ENCODE measurements at regions not wholly inside any gene's neighbourhood (a gene's known extent, or its start where the extent isn't known, plus 50 kb on each side); places are given as distances from the start of the nearest gene placed in this dataset.

- Histone ChIP-seq H3K4me1 (no peaks in the 10 kb centered on the region), H3K27ac (no peak overlapping the region), H3K9me3 (no peaks in the 10 kb centered on the region), H3K4me3 (no peak overlapping the region), H3K36me3 (no peaks in the 10 kb centered on the region), H3K27me3 (no peaks in the 10 kb centered on the region)
- no peak for DNase-seq (ENCODE audit: low spot score in 2 of 2)
- TF ChIP-seq CTCF (IDR thresholded peaks at IDR 0.05) (no peak), POLR2AphosphoS5 (IDR thresholded peaks at IDR 0.05) (no peak), POLR2A (IDR thresholded peaks at IDR 0.05) (no peak)
- intact Hi-C loops (cut with DNase I; ENCODE audit: low total_unique reads), result no loop called here
Measured at GRCh38 chr2:5121121-5121520, 571.1 kb upstream of the SOX11 start.

- DNase-seq (ENCODE audit: low spot score in 2 of 2), result no peak
- no peaks in the 10 kb centered on the region for H3K9me3 ChIP-seq
- no peak overlapping the region for H3K4me3 ChIP-seq
- no peak overlapping the region for H3K27ac ChIP-seq
- no peaks in the 10 kb centered on the region for H3K4me1 ChIP-seq
- H3K27me3 ChIP-seq, result no peaks in the 10 kb centered on the region
- intact Hi-C loops (cut with DNase I; ENCODE audit: low total_unique reads), result no loop called here
- TF ChIP-seq POLR2A (IDR thresholded peaks at IDR 0.05), result no peak
- peak in 1 of 3 donors; percentile 11 for TF ChIP-seq CTCF (IDR thresholded peaks at IDR 0.05)
- no peak for TF ChIP-seq POLR2AphosphoS5 (IDR thresholded peaks at IDR 0.05)
- no peaks in the 10 kb centered on the region for H3K36me3 ChIP-seq
Measured at GRCh38 chr2:5121642-5122041, 570.5 kb upstream of the SOX11 start.

DNA sequence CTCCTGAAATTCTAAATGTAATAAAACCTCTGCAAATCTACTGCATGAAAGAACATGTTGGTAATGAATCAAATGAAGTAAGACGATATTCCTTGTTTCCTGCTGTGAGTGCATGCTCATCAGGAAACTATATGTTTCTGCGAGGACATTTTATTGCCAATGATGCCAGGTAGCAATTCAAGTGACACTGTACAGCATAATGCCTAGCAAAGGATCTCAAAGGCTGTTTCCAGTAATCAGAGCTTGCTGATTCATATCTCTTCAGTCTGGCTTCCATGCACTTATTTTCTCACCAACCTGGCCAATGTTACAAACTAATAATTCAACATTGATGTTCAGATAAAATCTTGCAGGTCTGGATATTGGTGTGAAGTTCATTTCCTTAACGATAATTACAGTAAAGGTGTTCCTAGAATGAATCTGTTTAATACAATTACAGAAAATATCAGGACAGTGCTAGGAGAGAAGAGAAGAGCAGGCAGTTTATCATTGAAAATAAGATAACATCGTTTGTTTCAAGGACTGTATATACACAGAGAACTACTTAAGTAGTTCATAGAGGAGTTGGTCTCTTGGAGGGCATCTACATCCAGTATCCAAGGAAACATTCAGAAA, 568.5 kb upstream of the SOX11 start:
- H3K36me3 ChIP-seq, result no peaks in the 10 kb centered on the region
- no peak overlapping the region for H3K27ac ChIP-seq
- no peaks in the 10 kb centered on the region for H3K9me3 ChIP-seq
- DNase-seq (ENCODE audit: low spot score in 2 of 2), result no peak
- no peaks in the 10 kb centered on the region for H3K4me1 ChIP-seq
- intact Hi-C loops (cut with DNase I; ENCODE audit: low total_unique reads), result no loop called here
- TF ChIP-seq POLR2AphosphoS5 (IDR thresholded peaks at IDR 0.05), result no peak
- TF ChIP-seq POLR2A (IDR thresholded peaks at IDR 0.05), result no peak
- TF ChIP-seq CTCF (IDR thresholded peaks at IDR 0.05), result no peak
- H3K27me3 ChIP-seq, result no peaks in the 10 kb centered on the region
- H3K4me3 ChIP-seq, result no peak overlapping the region

GRCh38 chr2:5125017-5125730, 567.0 kb upstream of the SOX11 start:
- intact Hi-C loops (cut with DNase I; ENCODE audit: low total_unique reads), result no loop called here
- Histone ChIP-seq H3K9me3 (no peaks in the 10 kb centered on the region), H3K27me3 (no peaks in the 10 kb centered on the region), H3K4me1 (no peaks in the 10 kb centered on the region), H3K4me3 (no peak overlapping the region), H3K27ac (no peak overlapping the region), H3K36me3 (no peaks in the 10 kb centered on the region)
- TF ChIP-seq POLR2AphosphoS5 (IDR thresholded peaks at IDR 0.05) (no peak), CTCF (IDR thresholded peaks at IDR 0.05) (no peak), POLR2A (IDR thresholded peaks at IDR 0.05) (no peak)
- no peak for DNase-seq (ENCODE audit: low spot score in 2 of 2)

GRCh38 chr2:5132281-5132680, 559.9 kb upstream of the SOX11 start:
- no peaks in the 10 kb centered on the region for H3K4me1 ChIP-seq
- intact Hi-C loops (cut with DNase I; ENCODE audit: low total_unique reads), result no loop called here
- H3K36me3 ChIP-seq, result no peaks in the 10 kb centered on the region
- H3K4me3 ChIP-seq, result no peak overlapping the region
- no peak for DNase-seq (ENCODE audit: low spot score in 2 of 2)
- TF ChIP-seq POLR2A (IDR thresholded peaks at IDR 0.05) (no peak), CTCF (IDR thresholded peaks at IDR 0.05) (no peak), POLR2AphosphoS5 (IDR thresholded peaks at IDR 0.05) (no peak)
- no peak overlapping the region for H3K27ac ChIP-seq
- no peaks in the 10 kb centered on the region for H3K9me3 ChIP-seq
- no peaks in the 10 kb centered on the region for H3K27me3 ChIP-seq

All from breast epithelium (tissue), 4 donors.